ENCODE measurements at regions not wholly inside any gene's neighbourhood (a gene's known extent, or its start where the extent isn't known, plus 50 kb on each side); places are given as distances from the start of the nearest gene placed in this dataset.

DNA sequence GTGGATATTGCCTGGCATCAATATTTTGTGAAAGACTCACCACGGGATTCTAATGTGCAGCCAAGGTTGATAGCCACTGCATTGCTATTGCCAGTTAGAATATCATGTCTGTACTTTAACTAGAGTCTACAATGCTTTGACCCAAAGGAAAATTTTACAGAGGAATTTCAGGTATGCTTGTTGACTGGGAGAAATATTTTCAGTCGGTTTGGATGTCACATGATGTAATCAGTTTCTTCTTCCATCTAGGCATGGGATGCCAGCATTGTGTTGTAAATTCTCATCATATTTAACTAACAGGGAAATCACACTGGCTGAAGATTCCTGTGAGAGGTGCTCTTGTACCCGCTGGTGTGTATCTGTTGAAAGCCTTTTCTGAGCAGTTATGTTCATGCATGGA lies 508.9 kb upstream of the ADAMTS9 start:
- no peak for TF ChIP-seq CTCF (IDR thresholded peaks at IDR 0.05)

GRCh38 chr3:65195211-65196006 lies 507.6 kb upstream of the ADAMTS9 start:
- Mint-ChIP-seq H3K27ac (no peak overlapping the region), H3K27me3 (no peaks in the 10 kb centered on the region), H3K9me3 (peaks cover 10% of the 10 kb centered on the region), H3K4me1 (no peaks in the 10 kb centered on the region), H3K36me3 (ENCODE audit: low read depth) (no peaks in the 10 kb centered on the region), H3K4me3 (no peak overlapping the region)
- no peak for DNase-seq
- ATAC-seq (ENCODE audit: low read depth): no peak
- intact Hi-C loops (cut with micrococcal nuclease): no loop called here
- POLR2A ChIA-PET: no interaction called here
- CTCF ChIA-PET: no interaction called here
- no peak for TF ChIP-seq CTCF (IDR thresholded peaks at IDR 0.05)

More for the DNA sequence above, 508.9 kb upstream of the ADAMTS9 start:
- intact Hi-C loops (cut with micrococcal nuclease): no loop called here
- POLR2A ChIA-PET: no interaction called here
- Mint-ChIP-seq H3K36me3 (ENCODE audit: low read depth) (no peaks in the 10 kb centered on the region), H3K4me3 (no peak overlapping the region), H3K27ac (no peak overlapping the region), H3K27me3 (no peaks in the 10 kb centered on the region), H3K9me3 (peaks cover 10% of the 10 kb centered on the region), H3K4me1 (no peaks in the 10 kb centered on the region)
- DNase-seq (no peak), ATAC-seq (ENCODE audit: low read depth) (no peak)
- CTCF ChIA-PET: no interaction called here

GRCh38 chr3:65194744-65195143 lies 506.9 kb upstream of the ADAMTS9 start:
- peaks cover 10% of the 10 kb centered on the region for H3K9me3 Mint-ChIP-seq
- POLR2A ChIA-PET: no interaction called here
- no peak overlapping the region for H3K4me3 Mint-ChIP-seq
- TF ChIP-seq CTCF (IDR thresholded peaks at IDR 0.05): no peak
- no peak for ATAC-seq (ENCODE audit: low read depth)
- H3K4me1 Mint-ChIP-seq: no peaks in the 10 kb centered on the region
- H3K27ac Mint-ChIP-seq: no peak overlapping the region
- H3K27me3 Mint-ChIP-seq: no peaks in the 10 kb centered on the region
- no peaks in the 10 kb centered on the region for H3K36me3 Mint-ChIP-seq (ENCODE audit: low read depth)
- intact Hi-C loops (cut with micrococcal nuclease): no loop called here
- no peak for DNase-seq
- CTCF ChIA-PET: no interaction called here

DNA sequence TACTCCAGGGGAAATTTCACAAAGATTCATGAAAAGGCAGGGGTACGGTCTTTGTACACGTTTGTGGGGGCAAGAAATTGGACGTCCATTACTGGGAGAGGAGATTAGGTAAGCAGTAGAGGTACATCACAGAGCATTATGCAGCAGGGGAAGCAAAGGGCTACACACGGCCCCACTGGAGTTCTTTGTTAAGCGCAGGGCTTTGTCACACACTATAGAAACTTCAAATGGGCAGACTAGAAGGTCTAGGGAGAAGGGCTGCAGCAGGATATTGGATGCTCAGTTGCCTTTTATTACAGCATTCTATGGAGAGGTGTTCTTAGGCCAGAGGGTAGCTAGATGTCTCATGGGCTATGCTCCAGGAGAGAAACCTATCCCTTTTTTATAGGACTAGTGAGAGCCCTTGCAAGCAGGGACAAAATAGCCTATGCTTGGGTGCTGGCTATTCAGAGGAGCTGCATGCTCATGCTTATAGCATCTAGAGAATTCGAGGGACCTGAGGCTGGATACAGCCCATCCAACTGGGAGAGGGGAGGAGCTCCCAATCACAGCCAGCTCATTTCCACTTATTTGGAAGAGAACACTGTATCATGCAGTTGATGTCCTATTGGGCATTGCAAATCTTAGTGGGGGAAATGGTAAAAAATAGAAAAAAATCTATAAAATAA lies 506.4 kb upstream of the ADAMTS9 start:
- Mint-ChIP-seq H3K36me3 (ENCODE audit: low read depth) (no peaks in the 10 kb centered on the region), H3K9me3 (peaks cover 9% of the 10 kb centered on the region), H3K27ac (no peak overlapping the region), H3K4me1 (no peaks in the 10 kb centered on the region), H3K4me3 (no peak overlapping the region), H3K27me3 (no peaks in the 10 kb centered on the region)
- ChIA-PET POLR2A (no interaction called here), CTCF (no interaction called here)
- intact Hi-C loops (cut with micrococcal nuclease): no loop called here
- DNase-seq (no peak), ATAC-seq (ENCODE audit: low read depth) (no peak)
- TF ChIP-seq CTCF (IDR thresholded peaks at IDR 0.05): no peak

GRCh38 chr3:65193531-65193930 lies 505.7 kb upstream of the ADAMTS9 start:
- CTCF ChIA-PET: no interaction called here
- intact Hi-C loops (cut with micrococcal nuclease): no loop called here
- H3K9me3 Mint-ChIP-seq: peaks cover 7% of the 10 kb centered on the region
- ATAC-seq (ENCODE audit: low read depth) (no peak), DNase-seq (no peak)
- POLR2A ChIA-PET: no interaction called here
- no peak for TF ChIP-seq CTCF (IDR thresholded peaks at IDR 0.05)
- H3K27ac Mint-ChIP-seq: no peak overlapping the region
- no peaks in the 10 kb centered on the region for H3K36me3 Mint-ChIP-seq (ENCODE audit: low read depth)
- no peaks in the 10 kb centered on the region for H3K4me1 Mint-ChIP-seq
- no peak overlapping the region for H3K4me3 Mint-ChIP-seq
- no peaks in the 10 kb centered on the region for H3K27me3 Mint-ChIP-seq
